HG03103 (cell line): ENCODE measurements at regions not wholly inside any gene's neighbourhood (a gene's known extent, or its start where the extent isn't known, plus 50 kb on each side); places are given as distances from the start of the nearest gene placed in this dataset.

Experiments used
- ATAC-seq: cut with Tn5 transposase; IDR thresholded peaks from one replicate; pipeline ENCODE4 v1.9.1; 2021; ENCODE audit warnings: low read depth; ENCODE audit not compliant: unreplicated experiment

DNA sequence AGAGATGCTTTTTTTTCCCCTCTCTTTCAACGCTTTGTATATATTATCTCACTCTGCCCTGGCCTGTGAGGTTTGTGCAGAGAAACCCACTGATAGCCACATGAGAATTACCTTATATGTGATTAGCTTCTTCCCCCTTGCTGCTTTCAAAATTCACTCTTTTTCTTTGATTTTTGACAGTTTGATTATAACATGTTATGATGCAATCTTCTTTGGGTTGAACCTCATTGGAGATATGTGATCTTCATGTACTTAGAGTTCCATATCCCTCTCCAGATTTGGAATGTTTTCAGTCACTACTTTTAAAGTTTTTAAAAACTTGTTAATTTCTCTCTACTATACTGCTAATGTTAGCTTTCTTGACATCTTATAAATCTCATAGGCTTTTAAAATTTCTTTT lies 479.5 kb upstream of the AGA start:
- ATAC-seq: no peak

DNA sequence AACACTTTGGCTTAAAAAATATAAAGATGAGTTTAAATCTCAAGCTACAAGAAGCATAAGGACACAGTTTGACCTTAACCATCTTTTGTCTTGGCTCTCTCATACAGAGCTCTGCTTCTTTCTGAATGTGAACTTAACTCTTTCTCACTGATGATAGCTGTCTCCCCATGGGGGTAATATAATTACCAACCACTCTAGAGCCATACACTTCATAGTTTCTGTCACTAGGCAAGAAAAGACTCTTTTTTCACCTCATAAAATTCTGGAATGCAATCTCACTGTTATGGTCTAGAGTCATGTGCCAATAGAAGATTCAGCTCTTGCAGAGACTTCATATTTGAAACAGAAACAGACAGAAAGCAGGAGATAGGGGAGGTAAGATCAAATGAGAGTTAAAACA lies 481.7 kb upstream of the AGA start:
- ATAC-seq: no peak

DNA sequence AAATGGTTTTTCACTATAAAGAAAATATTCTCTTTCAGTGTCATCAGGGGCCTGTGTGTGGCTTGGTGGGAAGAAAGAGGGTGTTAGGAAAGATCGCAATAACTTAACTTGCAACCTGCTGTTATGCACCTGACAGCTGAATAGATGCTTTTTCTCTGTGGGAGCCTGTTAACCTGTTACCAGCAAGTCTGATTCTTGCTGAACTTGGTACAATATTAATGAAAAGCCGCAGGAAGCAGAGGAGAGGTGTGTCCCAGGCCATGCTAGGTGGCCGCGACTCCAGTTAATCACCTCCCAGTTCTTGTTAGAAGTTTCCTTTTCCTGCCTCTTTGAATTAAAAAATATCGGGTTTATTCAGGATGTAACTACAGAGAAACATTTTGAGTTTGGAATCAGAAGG lies 494.8 kb upstream of the AGA start:
- ATAC-seq: no peak

DNA sequence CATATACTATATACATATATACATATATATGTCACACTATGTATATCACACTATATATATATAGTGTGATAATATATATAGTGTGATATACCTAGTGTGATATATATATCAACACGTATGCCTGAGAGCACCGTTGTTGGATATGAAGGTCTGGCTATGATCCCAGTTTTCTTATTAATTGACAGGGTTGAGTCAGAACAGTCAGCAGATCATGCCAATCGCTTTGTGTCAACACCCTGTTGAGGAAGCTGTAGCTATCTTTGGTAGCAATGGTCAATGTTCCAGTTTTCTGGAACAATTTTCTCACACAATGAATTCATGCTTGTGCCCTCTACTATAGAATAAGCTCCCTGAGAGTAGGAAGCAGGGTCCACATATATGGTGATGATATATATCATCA lies 496.0 kb upstream of the AGA start:
- no peak for ATAC-seq

DNA sequence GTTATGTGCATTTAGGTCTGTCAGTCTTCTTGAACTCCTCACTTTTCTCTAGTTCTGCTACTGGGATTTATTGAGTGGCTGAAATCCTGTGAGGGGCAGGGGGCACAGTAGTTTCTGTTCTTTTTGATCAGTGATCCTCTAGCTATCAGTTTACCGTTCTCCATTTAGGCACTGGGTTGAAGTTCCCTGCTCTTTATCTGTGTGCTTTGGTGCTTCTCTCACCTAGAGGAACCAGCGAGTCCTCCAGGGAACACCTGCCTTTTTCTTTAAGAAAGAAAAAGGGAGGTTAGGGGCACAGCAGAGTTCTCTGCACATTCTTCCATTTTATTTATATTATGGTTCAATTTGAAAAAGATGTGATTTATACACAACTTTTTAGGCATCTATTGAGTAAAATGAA lies 503.0 kb upstream of the AGA start:
- ATAC-seq: no peak

DNA sequence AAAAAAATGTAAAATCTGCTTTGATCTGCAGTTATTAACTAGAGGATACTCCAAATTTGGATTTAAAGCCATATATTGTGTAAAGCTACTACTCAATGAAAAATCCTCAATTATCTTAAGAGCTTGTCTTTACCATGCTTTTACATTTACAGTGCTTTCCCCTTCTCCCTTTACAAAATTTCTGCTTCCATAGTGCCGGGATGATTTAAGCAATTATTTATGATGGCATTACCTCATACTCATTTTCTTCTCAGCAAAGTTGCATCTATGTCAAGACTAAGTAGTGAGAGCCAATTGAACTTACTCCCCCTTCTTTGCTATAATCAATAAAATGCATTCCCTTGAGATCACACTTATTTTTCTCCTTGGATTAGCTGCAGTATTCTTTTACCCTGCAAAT lies 505.4 kb upstream of the AGA start:
- ATAC-seq: no peak

DNA sequence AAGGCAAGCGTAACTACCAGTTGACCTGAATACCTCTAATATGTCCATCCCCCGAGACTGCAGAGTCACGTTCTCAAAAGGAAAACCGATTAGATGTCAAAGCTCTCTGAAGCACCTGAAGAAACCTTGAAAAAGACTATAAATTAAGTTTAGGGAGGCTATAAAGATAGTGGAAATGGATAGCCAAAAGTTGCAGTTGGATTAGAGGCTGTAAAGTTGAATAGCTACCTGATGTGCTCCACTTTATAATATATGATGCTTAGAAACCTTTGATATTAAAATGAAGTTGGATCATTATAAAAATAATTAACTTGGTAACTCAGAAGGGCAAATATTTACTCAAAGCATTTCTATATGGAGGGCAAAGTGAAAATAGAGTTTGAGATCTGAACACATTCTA lies 506.6 kb upstream of the AGA start:
- no peak for ATAC-seq

DNA sequence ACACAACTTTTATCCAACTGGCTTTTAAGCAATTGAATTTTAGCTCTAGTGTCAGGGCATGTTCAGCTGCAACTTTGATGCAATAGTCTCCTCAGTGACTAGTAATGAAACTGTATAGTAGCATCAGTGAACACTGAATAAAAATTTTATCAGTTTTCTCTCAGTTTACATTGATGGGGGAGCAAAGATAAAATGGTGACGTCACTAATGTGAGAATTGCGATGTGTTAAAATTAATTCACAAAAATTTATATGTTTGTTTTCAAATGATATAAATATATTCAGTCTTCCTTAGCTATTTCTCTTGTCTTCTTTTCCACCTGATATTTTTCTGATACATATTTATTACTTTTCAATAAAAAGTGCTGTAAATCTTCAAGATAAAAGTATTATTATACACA lies 508.8 kb upstream of the AGA start:
- ATAC-seq: no peak

DNA sequence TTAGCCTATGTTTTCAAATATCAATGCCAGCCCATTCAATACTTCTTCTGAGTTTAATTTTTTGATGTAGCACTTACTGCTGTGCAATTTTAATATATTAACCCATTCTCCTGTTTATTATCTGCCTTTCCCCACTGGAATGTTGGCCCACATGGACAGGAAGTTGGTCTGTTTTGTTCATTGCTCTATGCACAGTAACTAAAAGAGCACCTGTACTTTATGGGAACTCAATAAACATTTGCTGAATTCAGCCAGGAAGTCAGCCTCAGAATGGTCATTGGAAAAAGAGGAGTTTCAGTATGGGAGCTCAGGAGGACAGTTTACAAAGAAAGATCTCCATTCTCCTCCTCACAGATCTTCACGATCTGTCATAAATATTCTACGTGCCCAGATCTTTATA lies 510.5 kb upstream of the AGA start:
- no peak for ATAC-seq

DNA sequence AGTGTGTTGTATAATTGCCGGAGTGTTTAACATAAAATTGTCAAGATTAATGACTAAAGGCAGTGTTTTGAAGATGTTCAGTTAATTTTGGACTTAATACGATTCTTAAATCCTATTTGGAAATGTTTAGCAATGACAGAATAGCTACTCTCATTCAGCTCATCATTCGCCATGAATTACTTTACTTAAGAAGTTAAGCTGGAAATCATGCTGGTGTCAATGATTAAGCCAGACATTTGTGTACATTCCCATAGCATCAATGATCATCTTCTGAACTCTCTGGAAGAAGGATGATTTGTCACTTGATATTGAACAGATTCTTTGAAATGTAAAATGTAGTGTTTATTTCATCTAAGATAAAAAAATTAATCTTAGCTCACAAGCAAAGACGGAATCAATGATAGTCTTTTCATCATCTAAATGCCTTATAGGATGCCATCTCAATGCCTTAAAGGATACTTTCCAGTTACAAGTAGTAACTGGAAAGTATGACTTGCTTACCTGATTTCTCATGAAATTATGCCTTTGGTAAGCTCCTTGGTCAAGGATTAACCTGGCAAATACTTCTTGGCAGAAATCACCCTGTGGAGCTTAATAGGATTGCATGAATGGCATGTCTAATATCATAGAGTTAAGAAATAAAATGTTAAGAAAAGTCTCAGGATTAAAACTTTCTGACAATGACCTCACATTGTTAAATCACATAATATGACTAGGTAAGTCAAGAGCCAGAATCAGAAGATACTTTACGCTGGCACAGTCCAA lies 515.5 kb upstream of the AGA start:
- ATAC-seq: no peak

DNA sequence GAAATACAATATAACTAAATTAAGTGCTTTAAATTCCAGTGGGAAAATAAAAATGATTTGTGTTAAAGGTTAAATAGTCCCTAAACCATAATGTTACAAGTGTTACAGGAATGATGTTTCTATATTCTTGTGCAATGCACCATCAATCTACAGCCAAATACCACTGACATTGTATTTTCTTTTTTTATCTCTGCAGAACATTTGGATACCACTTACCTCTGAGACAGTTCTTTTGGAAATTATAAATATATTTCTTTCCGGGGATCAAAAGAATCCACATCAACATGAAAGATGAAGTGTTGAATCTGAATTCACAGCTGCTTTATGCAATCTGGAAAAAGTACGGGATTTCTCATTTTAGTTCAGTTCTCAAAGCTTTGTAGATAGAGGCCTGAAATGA lies 518.3 kb upstream of the AGA start:
- ATAC-seq: no peak

DNA sequence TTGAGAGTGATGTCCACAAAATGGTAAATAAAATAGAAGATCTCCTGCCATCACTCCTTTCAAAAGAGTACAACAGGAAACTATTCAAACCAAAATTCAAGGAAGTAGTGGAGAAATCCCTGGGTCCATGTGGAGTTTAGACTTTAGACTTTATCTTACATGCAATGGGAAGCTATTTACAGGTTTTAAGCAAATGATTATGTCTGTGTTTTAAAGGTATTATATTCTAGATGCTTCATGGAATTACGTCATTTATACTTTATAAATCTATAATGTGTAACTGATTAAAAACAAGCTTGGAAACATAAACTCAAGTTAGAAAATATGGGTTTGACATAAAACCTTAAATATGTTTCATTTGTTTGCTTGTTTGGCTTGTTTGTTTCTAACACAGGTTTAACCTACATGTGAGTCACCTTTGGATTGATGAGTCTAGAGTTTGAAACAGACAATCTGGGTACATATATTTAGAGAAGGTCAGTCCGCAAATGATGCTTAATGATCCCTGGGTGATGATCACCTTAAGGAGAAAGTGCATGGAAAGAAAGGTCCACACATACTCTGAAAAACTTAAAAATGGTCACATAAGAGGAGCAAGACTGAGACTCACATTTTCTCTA lies 519.6 kb upstream of the AGA start:
- no peak for ATAC-seq

DNA sequence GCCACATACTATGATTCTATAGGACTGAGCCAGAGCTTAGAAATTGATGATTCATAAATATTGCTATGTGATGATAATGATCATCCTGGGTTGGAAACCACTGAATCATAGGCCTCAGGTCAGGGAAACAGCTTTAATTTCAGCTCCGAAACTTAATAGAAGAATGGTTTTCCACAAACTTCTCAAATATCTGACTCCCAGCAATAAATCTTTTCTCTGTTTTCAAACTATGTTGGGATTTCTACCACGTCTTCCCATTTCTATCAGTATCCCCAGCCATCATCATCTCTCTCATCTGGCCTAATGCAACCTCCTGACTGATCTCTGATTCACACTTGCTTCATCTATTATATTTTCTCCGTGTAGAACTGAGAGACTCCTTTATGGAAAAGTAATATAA lies 521.8 kb upstream of the AGA start:
- ATAC-seq: no peak

DNA sequence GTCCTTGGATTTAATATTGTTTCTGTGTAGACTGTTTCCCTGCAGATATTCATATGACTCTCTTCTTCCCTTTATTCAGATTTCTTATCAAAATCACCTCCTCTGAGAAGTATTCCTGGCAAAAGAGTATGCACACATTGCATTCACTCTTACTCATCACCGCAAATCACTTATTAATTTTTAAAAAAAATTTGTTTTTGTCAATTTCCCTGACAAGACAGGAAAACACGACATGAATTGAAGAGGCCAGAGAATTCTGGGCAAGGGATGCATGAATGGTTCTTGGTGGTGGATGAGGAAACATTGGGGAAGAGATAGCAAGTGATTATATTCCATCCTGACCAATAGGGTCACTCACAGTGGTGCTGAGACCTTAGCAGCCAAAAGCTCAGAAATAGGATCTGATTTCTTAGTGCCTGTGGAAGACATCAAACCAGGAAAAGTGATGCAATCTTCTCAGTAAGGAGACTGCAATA lies 522.5 kb upstream of the AGA start:
- no peak for ATAC-seq

DNA sequence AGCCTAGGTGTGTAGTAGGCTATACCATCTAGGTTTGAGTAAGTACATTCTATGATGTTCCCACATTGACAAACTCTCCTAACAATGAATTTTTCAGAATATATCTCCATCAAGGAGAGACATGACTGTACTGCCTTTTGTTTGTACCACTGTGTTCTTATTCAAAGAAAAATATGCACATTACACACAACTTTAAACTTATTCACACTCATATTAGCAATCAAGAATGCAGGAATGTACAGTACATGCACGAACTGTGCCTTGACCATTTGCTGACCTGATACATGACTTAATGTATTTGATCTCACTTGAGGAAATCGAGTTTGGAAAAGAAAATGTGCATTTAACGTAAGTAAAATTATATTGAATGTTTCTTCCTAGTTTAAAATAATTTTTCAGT lies 525.1 kb upstream of the AGA start:
- no peak for ATAC-seq

DNA sequence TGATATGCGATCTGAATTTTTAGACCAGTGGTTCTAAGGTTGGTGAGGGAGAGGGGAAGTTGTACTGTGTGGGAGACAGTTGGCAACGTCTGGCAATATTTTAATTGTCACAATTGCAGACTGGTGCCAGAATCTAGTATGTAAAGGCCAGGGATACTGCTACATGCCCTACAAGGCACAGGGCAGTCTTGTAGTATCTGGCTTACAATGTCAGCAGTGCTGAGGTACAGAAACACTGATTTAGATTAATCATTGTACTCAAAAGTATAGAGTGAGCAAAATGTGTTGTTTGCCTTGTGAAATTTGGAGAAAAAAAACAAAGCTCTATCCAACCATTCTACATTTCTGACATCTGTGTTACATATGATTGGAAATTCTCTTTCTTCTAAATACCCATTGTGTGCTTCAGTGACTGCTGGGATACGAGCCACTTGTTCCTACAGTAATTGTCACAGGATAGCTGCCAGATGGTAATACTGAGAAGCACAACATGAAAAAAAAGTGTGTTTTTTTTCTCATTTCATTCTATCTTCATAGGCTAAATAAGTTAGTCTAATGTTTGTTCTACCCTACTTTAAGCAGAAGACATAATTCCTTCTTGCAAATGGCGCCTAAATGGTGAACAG lies 526.7 kb upstream of the AGA start:
- no peak for ATAC-seq

DNA sequence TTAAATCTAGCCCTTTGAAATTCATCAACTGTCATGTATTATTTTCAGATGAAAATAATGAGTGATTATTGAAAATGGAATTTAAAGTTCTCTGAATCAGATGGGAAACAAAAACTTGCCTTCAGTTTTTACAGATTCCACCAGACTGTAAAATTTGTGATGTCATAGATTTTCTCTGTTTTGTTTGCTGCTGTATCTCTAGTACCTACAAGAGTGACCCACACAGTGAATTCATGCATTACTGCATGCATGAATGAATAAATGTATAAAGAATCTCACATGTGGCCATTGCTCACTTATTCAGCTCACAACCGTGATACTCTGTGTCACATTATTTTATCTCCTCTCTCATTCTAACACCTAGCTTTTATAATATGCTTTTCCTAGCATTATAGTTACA lies 532.2 kb upstream of the AGA start:
- no peak for ATAC-seq

DNA sequence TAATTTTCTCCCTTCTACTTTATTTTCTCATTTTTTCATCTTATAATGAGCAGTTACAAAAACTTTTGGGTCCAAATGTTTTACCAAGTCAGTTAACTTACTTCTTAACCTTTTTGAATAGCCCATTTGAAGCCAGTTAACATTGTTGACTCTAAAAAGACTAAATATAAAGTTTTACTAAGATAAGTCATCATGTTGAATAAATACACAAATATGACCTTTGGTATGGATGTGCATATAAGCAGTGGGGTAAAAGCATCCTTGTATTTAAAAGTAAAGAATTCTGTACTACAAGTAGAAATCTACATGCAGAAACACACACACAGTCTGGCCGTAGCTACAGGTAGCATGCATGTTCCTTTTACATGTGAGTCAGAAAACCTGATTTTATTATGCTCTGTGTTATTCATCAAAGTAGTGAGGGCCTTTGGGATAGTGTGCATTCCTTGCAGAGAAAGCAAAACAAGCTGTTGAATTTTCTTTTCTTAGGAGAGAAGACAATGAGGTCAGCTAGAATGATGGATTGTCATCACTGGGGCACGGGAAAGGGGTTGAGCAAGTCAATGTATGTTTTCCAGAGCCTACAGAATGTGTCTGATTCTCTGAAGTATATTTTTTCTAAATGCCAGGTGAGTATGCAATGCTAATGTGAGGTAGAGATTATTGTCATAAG lies 533.2 kb upstream of the AGA start:
- no peak for ATAC-seq

DNA sequence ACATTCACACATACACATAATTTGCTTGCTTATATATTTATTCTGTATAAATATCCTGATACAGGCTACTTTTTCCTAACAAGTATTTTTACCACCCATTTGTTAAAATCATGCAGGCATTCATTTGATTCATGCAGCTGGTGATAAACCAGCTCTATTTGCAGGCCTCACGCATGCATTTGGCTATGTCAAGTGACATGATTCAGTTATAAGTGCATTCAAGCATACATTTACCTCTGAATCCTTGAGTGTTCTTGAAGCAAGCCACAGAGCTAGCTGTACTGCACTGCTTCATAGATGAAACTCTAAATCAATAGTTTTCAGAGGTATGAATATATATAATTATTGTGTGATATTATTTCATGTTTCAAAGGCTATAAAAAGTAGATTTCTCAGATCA lies 544.0 kb upstream of the AGA start:
- no peak for ATAC-seq

DNA sequence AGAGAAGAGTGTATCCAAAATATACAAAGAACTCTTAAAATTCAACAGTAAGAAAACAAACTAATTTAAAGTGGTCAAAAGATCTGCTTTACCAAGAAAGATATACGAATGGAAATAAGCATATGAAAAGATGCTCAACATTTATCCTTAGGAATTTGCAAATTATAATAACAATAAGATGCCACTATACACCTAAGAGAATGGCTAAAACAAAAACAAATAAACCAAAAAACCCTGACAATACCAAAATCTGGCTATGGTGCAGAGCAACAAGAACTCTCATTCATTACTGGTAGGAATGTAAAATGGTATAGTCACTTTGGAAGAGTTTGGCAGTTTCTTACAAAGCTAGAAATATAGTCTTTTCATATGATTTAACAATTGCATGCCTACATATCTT lies 545.7 kb upstream of the AGA start:
- no peak for ATAC-seq

DNA sequence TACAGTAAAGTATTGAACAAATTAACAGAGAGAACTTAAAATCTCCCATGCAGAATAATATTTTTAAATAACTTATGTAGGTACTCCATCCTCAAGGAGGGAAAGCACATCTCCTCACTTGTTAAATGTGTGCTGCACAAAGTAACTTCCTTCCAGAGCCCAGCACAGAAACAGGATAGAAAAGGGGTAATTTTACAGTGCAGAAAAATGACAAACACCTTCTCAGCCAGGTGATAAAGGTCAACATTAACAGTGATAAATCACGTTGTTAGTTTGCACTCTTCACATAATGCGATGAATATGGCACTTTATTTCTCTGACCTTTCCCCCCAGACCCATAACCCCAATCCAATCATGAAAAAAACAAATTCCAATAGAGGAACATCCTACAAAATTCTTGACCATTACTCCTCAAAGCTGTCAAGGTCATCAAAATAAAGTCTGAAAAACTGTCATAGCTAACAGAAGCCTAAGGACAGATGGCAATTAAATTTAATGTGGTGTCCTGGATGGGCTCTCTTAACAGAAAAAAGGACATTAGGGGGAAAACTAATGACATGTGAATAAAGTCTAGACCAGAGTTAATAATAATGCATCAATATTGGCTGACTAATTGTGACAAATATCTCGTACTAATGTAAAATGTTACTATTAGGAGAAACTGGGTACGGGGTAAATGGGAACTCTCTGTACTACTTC lies 547.4 kb upstream of the AGA start:
- ATAC-seq: no peak
